ENCODE measurements at regions not wholly inside any gene's neighbourhood (a gene's known extent, or its start where the extent isn't known, plus 50 kb on each side); places are given as distances from the start of the nearest gene placed in this dataset.
"Not testable (repeated sequence)": the region's sequence is repeated elsewhere in the genome, so short reads cannot be mapped to it uniquely, and the experiment has no call there.

DNA sequence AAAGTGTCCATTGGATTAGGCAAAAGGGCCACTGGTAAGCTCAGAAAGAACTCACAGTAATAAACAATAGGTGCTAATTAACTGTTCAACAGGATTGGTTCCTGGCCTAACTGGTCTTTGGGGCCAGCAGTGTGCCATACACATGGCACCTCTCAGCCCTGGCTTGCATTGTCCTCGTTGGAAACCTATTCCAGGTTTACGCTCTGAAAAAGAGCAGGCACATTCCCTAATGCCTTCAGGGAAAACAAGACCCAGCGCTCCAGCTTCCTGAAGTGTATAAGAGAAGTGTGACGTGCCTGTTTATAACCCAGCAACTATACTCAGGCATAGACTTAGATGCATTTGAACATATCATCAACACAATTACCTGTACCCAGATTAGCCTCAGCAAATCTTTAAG, 51.9 kb upstream of the RBM47 start:
- no peak for DNase-seq (ENCODE audit: low spot score)

DNA sequence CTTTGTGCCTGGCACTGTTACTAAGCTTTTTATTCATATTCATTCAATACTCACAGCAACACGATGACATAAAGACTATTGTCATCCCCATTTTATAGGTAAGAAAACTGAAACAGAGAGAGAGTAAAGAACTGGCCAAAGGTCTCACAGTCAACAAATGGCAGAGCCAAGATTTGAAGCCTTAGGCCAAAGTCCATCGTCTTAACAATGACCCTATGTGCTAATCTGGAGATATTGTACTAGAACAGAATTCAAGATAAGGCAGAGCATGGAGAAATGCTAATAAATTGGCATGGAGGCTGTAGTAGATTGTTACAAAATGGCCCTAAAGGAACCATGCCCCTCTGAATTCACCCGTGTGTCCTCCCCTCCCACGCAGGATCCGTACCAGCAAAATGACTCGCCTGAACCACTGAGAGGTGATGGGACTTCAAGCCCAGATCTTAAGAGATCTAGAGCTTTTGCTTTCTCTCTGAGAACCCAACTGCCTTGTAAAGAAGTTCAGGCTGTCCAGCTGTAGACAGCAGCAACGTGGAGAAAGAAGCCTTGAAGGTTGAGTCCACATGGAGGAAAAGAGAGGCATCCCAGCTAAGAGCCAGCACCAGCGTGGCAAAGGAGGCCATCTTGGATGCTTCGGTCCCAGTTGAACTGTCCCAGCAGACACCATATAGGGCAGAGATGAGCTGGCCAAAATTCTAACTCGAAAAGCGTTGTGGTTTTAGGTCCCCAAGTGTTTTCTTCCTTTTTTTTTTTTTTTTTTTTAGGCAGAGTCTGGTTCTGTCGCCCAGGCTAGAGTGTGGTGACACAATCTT, 52.8 kb upstream of the RBM47 start:
- peak; percentile 26 for DNase-seq (ENCODE audit: low spot score)

DNA sequence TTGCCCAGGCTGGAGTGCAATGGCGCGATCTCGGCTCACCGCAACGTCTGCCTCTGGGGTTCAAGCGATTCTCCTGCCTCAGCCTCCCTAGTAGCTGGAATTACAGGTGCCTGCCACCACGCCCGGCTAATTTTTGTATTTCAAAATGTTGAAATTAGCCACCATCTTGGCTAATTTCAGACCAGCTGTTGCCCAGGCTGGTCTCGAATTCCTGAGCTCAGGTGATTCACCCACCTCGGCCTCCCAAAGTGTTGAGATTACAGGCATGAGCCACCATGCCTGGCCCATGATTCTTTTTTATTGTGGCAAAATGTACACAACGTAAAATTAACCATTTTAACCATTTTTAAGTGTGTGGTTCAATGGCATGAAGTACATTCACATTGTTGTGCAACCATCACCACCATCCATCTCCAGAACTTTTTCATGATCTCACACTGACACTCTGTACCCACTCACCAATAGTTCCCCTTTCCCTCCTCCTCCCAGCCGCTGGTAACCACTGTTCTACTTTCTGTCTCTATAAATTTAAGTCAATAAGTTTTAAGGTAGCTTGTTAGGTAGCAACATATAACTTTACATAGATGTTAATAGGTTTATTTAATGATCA, 54.0 kb upstream of the RBM47 start:
- not testable (repeated sequence) for DNase-seq (ENCODE audit: low spot score)

DNA sequence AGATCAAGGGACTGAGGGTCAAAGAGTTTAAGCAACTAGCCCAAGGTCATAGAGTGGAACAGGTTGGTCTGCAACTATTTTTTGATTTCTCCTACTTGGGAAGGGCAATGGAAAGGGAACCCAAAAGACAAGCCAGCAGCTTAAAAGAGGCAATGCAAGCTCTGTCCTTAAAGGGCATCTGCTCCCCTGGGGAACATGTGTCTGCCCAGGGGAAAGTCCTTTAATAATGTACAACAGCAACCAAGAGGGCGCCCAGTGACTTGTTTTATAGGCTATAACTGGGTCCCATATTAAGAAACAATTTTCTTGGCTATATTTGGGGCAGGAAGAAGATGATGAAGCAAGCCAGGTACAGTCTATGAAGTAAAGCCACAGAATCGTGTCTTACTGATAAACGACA, 54.7 kb upstream of the RBM47 start:
- no peak for DNase-seq (ENCODE audit: low spot score)

DNA sequence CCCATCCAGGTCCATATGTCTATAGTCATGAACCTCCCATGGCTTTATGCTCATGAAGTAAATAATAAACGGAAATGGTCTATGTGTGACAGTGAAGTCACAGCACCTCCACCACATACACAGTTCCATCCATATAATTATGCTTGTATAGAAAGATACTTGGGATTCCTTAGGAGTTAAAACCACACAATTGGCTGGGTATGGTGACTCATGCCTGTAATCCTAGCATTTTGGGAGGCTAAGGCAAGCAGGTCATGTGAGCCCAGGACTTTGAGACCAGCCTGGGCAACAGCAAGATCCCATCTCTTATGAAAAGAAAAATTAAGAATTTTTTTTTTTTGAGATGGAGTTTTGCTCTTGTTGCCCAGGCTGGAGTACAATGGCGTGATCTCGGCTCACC, 55.6 kb upstream of the RBM47 start:
- no peak for DNase-seq (ENCODE audit: low spot score)

DNA sequence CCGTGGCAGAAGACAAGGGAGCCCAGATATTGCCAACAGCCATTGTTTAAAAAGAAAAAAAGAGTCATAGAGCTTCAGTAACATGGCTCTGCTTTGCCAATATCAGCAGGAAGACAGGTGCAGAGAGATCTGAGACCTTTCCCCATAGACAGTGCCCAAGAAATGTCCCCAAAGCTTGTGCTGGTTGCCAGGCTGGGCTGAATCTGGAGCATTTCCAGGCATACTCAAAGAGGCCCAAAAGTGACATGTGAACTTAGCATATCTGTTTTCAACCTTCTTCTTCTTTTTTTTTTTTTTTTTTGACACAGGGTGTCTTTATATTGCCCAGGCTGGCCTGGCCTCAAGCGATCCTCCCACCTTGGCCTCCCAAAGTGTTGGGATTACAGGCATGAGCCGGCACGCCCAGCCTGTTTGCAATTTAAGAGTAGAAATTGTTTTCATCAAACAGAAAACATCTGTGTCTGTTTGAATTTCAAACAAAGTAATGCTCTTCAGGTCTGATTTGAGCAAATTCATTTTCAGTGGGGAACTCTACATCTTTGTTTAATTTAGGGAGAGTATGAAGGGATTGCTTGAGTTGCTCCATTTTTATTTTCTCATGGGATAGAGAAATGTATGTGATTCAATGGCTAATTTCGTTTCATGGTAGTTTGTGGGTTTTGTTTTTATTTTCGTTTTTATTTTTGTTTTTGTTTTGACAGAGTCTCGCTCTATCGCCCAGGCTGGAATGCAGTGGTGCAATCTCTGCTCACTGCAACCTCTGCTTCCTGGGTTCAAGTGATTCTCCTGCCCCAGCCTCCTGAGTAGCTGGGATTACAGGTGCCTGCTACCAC, 56.6 kb upstream of the RBM47 start:
- no peak for DNase-seq (ENCODE audit: low spot score)

DNA sequence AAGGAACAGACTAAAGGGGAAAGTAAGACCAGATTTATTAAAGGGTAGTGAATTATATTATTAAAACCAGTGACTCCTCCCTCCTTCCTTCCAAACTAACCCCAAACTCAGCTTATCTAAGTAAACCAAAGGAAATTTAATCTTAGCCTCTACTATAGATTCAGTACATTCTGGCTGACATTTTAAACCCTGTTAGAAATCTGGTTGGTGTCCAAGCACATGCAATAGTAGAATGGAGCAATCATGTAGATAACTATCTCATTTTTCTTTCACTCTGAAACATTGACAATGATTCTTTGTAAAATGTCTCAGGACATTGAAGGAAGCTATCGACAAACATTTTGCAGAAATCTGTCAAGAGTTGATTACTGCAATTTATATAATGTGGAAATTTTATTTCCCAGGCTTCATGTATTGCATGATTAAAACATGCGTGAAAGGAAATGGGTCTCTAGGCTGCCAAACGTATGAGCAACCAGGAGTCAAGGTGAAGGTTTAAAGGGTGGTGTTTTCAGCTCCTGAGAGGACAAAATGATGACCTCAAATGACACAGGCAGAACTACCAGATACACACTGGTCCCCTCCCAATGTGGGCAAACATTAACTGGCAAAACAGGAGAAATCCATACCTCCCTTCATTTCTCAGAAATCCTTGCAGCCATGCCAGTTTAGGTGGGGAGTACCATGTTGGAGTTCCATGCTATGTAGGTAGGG, 58.2 kb upstream of the RBM47 start:
- no peak for DNase-seq (ENCODE audit: low spot score)

DNA sequence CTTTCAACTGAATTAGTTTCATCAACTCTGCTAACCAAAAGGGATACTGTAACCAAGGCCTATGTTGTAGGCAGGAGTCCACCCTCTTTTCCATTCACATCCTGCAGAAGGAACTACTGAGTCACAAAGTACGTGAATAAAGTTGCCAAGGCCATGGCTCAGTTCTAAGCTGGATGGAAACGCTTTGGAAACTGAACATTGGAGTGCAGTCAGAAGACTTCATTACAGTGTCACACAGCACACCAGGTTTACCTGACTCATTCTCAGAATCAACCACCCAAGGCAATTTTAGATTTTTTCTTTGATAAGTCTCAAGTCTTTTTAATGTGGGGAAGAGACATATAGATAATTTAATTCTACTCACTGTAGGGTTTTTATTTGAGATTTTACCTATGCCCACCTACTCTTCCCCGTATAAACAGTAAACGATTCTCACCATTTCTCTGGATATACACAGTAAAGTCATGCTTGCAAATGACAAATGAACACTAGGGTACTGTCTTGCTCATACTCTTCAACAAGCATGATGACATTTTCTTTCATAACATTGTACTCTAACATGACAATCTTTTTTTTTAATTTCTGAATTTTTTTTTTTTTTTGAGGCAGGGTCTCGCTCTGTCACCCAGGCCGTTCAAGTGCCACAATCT, 58.9 kb upstream of the RBM47 start:
- no peak for DNase-seq (ENCODE audit: low spot score)

DNA sequence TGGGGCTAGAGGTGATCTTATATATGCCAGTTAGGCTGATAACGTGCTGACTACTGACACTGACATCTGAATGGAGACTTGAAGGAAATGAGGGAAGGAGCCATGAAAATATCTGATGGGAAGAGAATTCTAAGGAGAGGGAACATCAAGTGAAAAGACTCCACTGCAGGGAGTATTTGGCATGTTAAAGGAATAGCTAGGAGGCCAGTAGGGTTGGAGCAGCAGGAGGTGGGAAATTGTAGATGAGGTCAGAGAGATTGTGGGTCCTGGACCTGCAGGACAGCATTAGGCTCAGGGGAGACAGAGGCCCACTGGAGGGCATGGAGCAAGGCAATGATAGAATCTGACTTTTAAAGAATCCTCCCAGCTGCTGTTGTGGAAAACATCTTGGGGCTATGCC, 55.8 kb upstream of the NSUN7 start:
- no peak for DNase-seq (ENCODE audit: low spot score)

DNA sequence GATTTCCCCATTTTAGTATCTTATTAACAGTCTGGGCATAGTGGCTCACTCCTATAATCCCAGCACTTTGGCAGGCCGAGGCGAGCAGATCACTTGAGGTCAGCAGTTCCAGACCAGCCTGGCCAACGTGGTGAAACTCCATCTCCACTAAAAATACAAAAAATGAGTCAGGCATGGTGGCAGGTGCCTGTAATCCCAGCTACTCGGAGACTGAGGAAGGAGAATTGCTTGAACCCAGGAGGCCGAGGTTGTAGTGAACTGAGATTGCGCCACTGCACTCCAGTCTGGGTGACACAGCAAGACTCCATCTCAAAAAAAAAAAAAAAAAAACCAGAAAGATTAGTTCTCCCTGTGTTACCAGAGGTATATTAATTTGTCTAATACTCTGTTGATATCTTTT, 52.3 kb upstream of the NSUN7 start:
- not testable (repeated sequence) for DNase-seq (ENCODE audit: low spot score)

DNA sequence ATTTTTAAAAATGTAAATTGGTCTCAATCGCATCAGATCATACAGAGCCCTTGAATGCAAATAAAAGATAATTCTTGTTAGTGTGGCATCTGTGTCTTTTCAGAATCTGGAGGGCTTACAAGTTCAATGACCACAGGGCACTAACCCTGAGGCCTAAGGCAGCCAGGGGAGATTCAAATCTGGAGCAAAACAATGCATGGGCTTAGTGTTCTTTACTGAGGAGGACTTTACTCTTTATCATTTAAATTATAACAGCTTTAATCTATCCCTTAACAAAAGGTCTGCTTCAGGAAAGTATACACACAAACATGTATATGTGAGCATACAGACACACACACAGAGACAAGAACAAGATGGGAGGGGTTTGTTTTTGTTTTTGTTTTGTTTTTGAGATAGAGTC, 51.0 kb upstream of the NSUN7 start:
- DNase-seq (ENCODE audit: low spot score): no peak

DNA sequence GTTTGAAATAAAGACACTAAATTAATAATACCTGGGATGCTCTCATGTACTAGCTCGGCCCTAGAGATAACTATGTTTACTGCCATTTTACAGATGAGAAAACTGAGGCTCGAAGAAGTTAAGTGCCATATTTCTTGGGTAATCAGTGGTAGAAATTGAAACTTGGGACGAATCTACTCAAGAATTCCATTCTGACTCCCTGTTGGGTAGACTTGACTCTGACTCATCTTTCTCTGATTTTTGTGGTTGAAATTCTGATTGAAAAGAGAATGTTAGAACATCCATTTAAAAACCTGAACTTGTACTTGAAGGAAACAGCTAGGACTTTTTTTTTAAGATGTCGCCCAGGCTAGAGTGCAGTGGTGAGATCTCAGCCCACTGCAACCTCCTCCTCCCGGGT, 50.1 kb upstream of the NSUN7 start:
- DNase-seq (ENCODE audit: low spot score): no peak
